Astrocyte (in vitro differentiated cells and primary cell): ENCODE measurements at regions not wholly inside any gene's neighbourhood (a gene's known extent, or its start where the extent isn't known, plus 50 kb on each side); places are given as distances from the start of the nearest gene placed in this dataset.

Experiments
- DNase-seq: peaks from one replicate; pipeline ENCODE4 v3.0.0-alpha.2; 2010; ENCODE audit warnings: low read depth
- FAIRE-seq: peaks from 2 replicates; lab custom pipeline; 2011; peaks lifted over from hg19 to GRCh38; lab: Jason Lieb, UNC
- H2AFZ ChIP-seq: 2 replicates; pipeline ENCODE4 v1.6.0; 2012; ENCODE audit warnings: low read depth, low read length, inconsistent platforms
- H3K27ac ChIP-seq: 2 replicates; pipeline ENCODE4 v1.5.1; 2011; ENCODE audit warnings: low read depth, low read length, inconsistent platforms
- H3K27me3 ChIP-seq: 2 replicates; pipeline ENCODE4 v1.6.0; 2011; ENCODE audit warnings: low read length, inconsistent platforms; ENCODE audit not compliant: insufficient read depth
- H3K36me3 ChIP-seq: 2 replicates; pipeline ENCODE4 v1.5.1; 2011; ENCODE audit warnings: low read length, inconsistent platforms; ENCODE audit not compliant: insufficient read depth
- H3K4me1 ChIP-seq: 2 replicates; pipeline ENCODE4 v1.5.1; 2011; ENCODE audit warnings: low read length, inconsistent platforms; ENCODE audit not compliant: insufficient read depth
- H3K4me2 ChIP-seq: 2 replicates; pipeline ENCODE4 v1.6.0; 2012; ENCODE audit warnings: low read length, inconsistent platforms
- H3K4me3 ChIP-seq: 2 replicates; pipeline ENCODE4 v1.5.1; 2011; ENCODE audit warnings: low read depth, mild to moderate bottlenecking, low read length, inconsistent platforms; ENCODE audit not compliant: insufficient read depth
- H3K79me2 ChIP-seq: 2 replicates; pipeline ENCODE4 v1.6.0; 2012; ENCODE audit warnings: mild to moderate bottlenecking, low read length, inconsistent platforms; ENCODE audit not compliant: insufficient read depth
- H3K9ac ChIP-seq: 2 replicates; pipeline ENCODE4 v1.6.0; 2012; ENCODE audit warnings: mild to moderate bottlenecking, low read length, inconsistent platforms
- H3K9me3 ChIP-seq: 2 replicates; pipeline ENCODE4 v1.5.1; 2012; ENCODE audit warnings: low read depth, mild to moderate bottlenecking, low read length, inconsistent platforms; ENCODE audit not compliant: insufficient read depth
- H4K20me1 ChIP-seq: 2 replicates; pipeline ENCODE4 v1.6.0; 2012; ENCODE audit warnings: low read length, inconsistent platforms; ENCODE audit not compliant: insufficient read depth
- H3K27ac Mint-ChIP-seq: one replicate; pipeline ENCODE4 v1.8.0; 2021; ENCODE audit warnings: mild to moderate bottlenecking, mixed read lengths; ENCODE audit not compliant: unreplicated experiment
- H3K27me3 Mint-ChIP-seq: one replicate; pipeline ENCODE4 v1.8.0; 2021; ENCODE audit warnings: low read depth, mixed read lengths; ENCODE audit not compliant: unreplicated experiment
- H3K36me3 Mint-ChIP-seq: one replicate; pipeline ENCODE4 v1.8.0; 2021; ENCODE audit warnings: low read depth, mixed read lengths; ENCODE audit not compliant: unreplicated experiment
- H3K4me1 Mint-ChIP-seq: one replicate; pipeline ENCODE4 v1.8.0; 2021; ENCODE audit warnings: low read depth, mixed read lengths; ENCODE audit not compliant: unreplicated experiment
- H3K4me3 Mint-ChIP-seq: one replicate; pipeline ENCODE4 v1.8.0; 2021; ENCODE audit warnings: mild to moderate bottlenecking, moderate library complexity, mixed read lengths; ENCODE audit not compliant: unreplicated experiment
- H3K9me3 Mint-ChIP-seq: one replicate; pipeline ENCODE4 v1.8.0; 2021; ENCODE audit warnings: mild to moderate bottlenecking, mixed read lengths; ENCODE audit not compliant: unreplicated experiment
- EZH2 ChIP-seq: IDR thresholded peaks from 2 replicates; pipeline ENCODE4 v1.6.1; 2012; ENCODE audit warnings: mild to moderate bottlenecking, low read length, inconsistent platforms; ENCODE audit not compliant: insufficient read depth
- TF ChIP-seq, protein P1 (sequence below): IDR thresholded peaks from 2 replicates; pipeline ENCODE4 v1.5.1; 2011; ENCODE audit warnings: low read depth, mild to moderate bottlenecking, inconsistent platforms, low read length, moderate library complexity; ENCODE audit not compliant: insufficient read depth

DNA sequence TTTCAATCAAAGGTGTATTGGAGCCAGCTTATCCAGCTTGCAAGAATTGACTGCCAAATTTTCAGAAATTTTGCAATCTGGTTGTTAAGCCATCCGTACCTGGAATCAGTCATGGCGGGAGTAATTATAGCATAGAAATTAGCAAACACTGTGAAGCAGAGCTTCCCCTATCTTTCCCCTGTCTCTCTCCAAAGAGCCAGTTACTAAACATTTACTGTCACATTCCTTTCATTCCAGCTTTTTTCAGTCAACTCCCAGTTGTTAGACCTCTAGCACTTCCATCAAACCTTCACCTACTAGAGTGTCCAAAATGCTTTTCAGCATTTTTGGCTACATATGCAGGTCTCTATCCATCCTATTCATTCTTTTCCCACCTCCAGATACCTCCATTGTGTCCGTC lies 137.4 kb downstream of the MC4R start:
- no peaks in the 10 kb centered on the region for H4K20me1 ChIP-seq
- H3K79me2 ChIP-seq: no peaks in the 10 kb centered on the region
- no peak overlapping the region for H3K4me3 Mint-ChIP-seq
- TF ChIP-seq, protein P1, sequence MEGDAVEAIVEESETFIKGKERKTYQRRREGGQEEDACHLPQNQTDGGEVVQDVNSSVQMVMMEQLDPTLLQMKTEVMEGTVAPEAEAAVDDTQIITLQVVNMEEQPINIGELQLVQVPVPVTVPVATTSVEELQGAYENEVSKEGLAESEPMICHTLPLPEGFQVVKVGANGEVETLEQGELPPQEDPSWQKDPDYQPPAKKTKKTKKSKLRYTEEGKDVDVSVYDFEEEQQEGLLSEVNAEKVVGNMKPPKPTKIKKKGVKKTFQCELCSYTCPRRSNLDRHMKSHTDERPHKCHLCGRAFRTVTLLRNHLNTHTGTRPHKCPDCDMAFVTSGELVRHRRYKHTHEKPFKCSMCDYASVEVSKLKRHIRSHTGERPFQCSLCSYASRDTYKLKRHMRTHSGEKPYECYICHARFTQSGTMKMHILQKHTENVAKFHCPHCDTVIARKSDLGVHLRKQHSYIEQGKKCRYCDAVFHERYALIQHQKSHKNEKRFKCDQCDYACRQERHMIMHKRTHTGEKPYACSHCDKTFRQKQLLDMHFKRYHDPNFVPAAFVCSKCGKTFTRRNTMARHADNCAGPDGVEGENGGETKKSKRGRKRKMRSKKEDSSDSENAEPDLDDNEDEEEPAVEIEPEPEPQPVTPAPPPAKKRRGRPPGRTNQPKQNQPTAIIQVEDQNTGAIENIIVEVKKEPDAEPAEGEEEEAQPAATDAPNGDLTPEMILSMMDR: no peak
- no peak for TF ChIP-seq EZH2
- H3K4me1 Mint-ChIP-seq: peaks cover 2% of the 10 kb centered on the region
- no peaks in the 10 kb centered on the region for H3K36me3 ChIP-seq
- H3K9me3 ChIP-seq: no peaks in the 10 kb centered on the region
- no peak for DNase-seq
- H3K27me3 ChIP-seq: no peaks in the 10 kb centered on the region
- H3K27ac ChIP-seq: no peak overlapping the region
- no peaks in the 10 kb centered on the region for H3K9me3 Mint-ChIP-seq
- no peaks in the 10 kb centered on the region for H3K36me3 Mint-ChIP-seq
- no peak overlapping the region for H3K9ac ChIP-seq
- H2AFZ ChIP-seq: no peak overlapping the region
- H3K27me3 Mint-ChIP-seq: no peaks in the 10 kb centered on the region
- no peak overlapping the region for H3K4me2 ChIP-seq
- H3K4me1 ChIP-seq: peaks cover 4% of the 10 kb centered on the region
- no peak for FAIRE-seq
- no peak overlapping the region for H3K4me3 ChIP-seq
- no peak overlapping the region for H3K27ac Mint-ChIP-seq

DNA sequence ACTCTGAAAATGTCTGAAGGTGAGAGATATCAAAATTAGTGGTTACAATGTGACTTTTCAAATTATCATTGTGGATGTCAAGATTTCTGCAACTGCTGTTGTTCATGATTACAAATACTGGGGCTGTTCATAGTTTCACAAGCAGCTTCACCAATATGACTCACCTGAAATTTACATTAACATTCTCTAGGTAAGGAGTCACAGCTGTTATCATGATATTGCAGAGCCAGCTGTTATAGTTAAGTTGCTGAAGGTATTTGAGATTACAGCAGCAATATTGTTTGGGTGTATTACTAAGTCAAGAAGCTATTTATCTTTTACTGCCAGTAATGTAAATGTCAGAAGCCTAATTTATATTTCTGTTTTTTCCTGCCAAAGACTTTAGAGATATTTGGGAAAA lies 140.0 kb downstream of the MC4R start:
- Histone ChIP-seq H2AFZ (no peak overlapping the region), H3K79me2 (no peaks in the 10 kb centered on the region), H3K36me3 (no peaks in the 10 kb centered on the region), H3K27ac (no peak overlapping the region), H3K4me3 (no peak overlapping the region), H3K9ac (no peak overlapping the region), H3K9me3 (no peaks in the 10 kb centered on the region), H3K4me2 (no peak overlapping the region), H3K4me1 (peaks cover 4% of the 10 kb centered on the region), H3K27me3 (no peaks in the 10 kb centered on the region), H4K20me1 (no peaks in the 10 kb centered on the region)
- FAIRE-seq (no peak), DNase-seq (peak; percentile 82)
- Mint-ChIP-seq H3K27ac (no peak overlapping the region), H3K4me3 (no peak overlapping the region), H3K4me1 (peaks cover 2% of the 10 kb centered on the region), H3K9me3 (no peaks in the 10 kb centered on the region), H3K36me3 (no peaks in the 10 kb centered on the region), H3K27me3 (no peaks in the 10 kb centered on the region)
- TF ChIP-seq, protein P1: no peak
- TF ChIP-seq EZH2: no peak

DNA sequence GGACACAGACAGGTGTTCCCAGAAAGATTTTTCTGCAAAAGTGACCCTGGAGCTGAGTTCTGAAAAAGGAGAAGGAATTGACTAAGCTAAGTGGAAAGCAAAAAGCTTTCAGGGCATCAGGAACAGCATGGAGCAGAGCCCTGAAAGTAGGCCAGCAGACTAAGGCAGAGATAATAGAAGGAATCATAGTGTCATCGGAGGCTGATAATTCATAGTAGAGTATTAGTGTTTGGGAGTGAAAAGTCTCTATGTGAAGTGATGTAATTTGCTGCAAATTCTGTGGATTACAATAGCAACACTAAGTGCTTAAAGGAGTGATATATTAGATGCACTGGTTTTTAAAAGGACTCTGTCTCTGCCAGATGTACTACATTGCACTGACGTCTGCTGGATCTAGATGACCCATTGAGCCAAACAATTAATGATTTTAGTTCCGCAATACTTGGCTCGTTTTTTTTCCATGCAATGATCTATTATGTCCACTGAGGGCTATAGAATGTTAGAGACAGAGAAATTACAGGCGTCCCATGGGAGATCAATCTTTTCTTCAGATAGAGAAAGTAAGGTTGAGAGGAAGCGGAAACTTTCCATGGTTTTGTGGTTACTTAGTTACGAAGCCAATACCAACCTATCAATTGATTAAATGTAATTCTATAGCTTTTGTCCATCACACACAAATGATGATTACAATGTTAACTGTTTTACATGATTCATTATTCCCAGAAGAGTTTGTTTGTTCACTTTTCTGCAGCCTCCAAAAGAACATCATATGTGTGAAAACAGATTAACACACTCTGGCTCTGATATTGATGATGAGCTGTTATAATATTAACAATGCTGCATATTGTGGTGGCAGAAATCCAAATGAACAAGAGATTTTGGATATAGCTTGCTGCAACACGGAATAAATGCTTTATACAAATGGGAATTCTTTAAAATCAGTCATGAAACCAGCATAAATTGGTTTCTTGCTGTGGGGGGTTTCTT lies 143.7 kb downstream of the MC4R start:
- no peaks in the 10 kb centered on the region for H3K36me3 ChIP-seq
- no peak overlapping the region for H3K4me2 ChIP-seq
- Mint-ChIP-seq H3K36me3 (no peaks in the 10 kb centered on the region), H3K9me3 (no peaks in the 10 kb centered on the region), H3K27me3 (no peaks in the 10 kb centered on the region), H3K4me3 (no peak overlapping the region), H3K27ac (no peak overlapping the region), H3K4me1 (peaks cover 2% of the 10 kb centered on the region)
- no peak overlapping the region for H3K9ac ChIP-seq
- H3K79me2 ChIP-seq: no peaks in the 10 kb centered on the region
- no peak for DNase-seq
- FAIRE-seq: no peak
- H2AFZ ChIP-seq: no peak overlapping the region
- no peaks in the 10 kb centered on the region for H3K27me3 ChIP-seq
- H3K4me3 ChIP-seq: no peak overlapping the region
- no peak for TF ChIP-seq EZH2
- TF ChIP-seq, protein P1: no peak
- H3K27ac ChIP-seq: no peak overlapping the region
- no peaks in the 10 kb centered on the region for H3K9me3 ChIP-seq
- H3K4me1 ChIP-seq: peaks cover 4% of the 10 kb centered on the region
- H4K20me1 ChIP-seq: no peaks in the 10 kb centered on the region
